ENCODE measurements at regions not wholly inside any gene's neighbourhood (a gene's known extent, or its start where the extent isn't known, plus 50 kb on each side); places are given as distances from the start of the nearest gene placed in this dataset.

- DNase-seq (ENCODE audit: extremely low read depth in 1 of 2, low read depth in 1 of 2), result no peak
These were observed 156.2 kb upstream of the ZMIZ1 start for GRCh38 chr10:78912361-78913218.

GRCh38 chr10:78913219-78914059, 155.3 kb upstream of the ZMIZ1 start:
- DNase-seq (ENCODE audit: extremely low read depth in 1 of 2, low read depth in 1 of 2), result no peak

DNA sequence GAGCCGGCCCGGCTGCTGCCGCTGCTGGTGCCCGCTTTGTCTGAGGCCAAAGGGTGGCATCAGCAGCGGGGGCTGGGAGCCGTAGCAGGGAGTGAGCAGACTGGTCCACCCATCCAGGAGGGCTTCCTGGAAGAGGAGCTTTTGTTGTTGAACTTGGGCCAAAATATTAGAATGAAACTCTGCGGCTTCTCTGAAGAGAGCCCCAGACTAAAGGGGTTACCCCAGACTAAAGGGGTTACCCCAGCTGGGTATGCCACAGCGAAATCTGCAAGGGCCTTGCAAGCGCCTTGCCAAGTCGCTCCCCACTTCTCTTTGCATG, 154.7 kb upstream of the ZMIZ1 start:
- DNase-seq (ENCODE audit: extremely low read depth in 1 of 2, low read depth in 1 of 2), result no peak

GRCh38 chr10:78914502-78915189, 154.1 kb upstream of the ZMIZ1 start:
- DNase-seq (ENCODE audit: extremely low read depth in 1 of 2, low read depth in 1 of 2), result no peak

GRCh38 chr10:78915190-78915518, 153.6 kb upstream of the ZMIZ1 start:
- no peak for DNase-seq (ENCODE audit: extremely low read depth in 1 of 2, low read depth in 1 of 2)

GRCh38 chr10:78916227-78916626, 152.5 kb upstream of the ZMIZ1 start:
- DNase-seq (ENCODE audit: extremely low read depth in 1 of 2, low read depth in 1 of 2), result no peak

GRCh38 chr10:78919181-78919966, 149.4 kb upstream of the ZMIZ1 start:
- no peak for DNase-seq (ENCODE audit: extremely low read depth in 1 of 2, low read depth in 1 of 2)

- no peak for DNase-seq (ENCODE audit: extremely low read depth in 1 of 2, low read depth in 1 of 2)
These were observed 148.8 kb upstream of the ZMIZ1 start for GRCh38 chr10:78920011-78920410.

DNA sequence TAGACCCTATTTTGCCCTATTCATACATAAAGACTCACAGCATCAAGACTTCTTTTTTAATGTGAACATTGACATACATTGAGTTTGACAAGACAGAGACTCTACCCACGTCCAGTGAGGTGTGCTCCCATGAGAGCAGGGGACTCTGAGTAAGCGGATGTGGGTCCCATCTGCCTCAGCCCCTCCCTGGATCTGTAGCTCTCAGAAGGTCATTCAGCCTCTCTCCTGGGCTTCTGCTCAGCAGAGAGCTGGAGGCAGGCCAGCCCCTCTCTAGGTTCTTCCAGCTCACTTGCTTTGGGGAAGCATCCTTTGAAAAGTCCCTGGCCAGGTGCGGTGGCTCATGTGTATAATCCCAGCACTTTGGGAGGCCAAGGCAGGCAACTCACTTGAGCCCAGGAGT, 146.9 kb upstream of the ZMIZ1 start:
- DNase-seq (ENCODE audit: extremely low read depth in 1 of 2, low read depth in 1 of 2), result no peak

GRCh38 chr10:78923647-78924318, 145.0 kb upstream of the ZMIZ1 start:
- DNase-seq (ENCODE audit: extremely low read depth in 1 of 2, low read depth in 1 of 2), result no peak

- no peak for DNase-seq (ENCODE audit: extremely low read depth in 1 of 2, low read depth in 1 of 2)
These were observed 144.3 kb upstream of the ZMIZ1 start for GRCh38 chr10:78924319-78925003.

DNA sequence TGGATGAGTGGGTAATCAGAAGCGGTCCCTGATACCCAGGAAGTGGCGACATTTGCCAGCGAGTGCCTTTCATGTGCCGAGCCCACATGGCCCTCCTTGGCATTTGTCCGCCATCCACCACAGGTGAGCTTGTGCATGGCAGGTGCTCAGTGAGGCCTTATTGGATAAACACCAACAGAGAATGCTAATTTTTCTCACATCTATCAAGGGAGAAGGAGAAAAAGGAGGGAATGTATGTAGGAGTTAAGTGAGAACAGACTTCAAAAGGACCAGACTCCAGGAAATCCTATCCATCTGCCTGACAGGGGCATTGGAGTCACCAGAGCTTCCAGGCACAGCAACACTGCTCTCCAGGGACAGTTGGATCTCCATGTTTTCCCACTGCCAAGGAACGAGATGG, 143.5 kb upstream of the ZMIZ1 start:
- no peak for DNase-seq (ENCODE audit: extremely low read depth in 1 of 2, low read depth in 1 of 2)

- DNase-seq (ENCODE audit: extremely low read depth in 1 of 2, low read depth in 1 of 2), result no peak
These were observed 142.9 kb upstream of the ZMIZ1 start for GRCh38 chr10:78925800-78926319.

- no peak for DNase-seq (ENCODE audit: extremely low read depth in 1 of 2, low read depth in 1 of 2)
These were observed 141.3 kb upstream of the ZMIZ1 start for GRCh38 chr10:78927257-78927995.

DNA sequence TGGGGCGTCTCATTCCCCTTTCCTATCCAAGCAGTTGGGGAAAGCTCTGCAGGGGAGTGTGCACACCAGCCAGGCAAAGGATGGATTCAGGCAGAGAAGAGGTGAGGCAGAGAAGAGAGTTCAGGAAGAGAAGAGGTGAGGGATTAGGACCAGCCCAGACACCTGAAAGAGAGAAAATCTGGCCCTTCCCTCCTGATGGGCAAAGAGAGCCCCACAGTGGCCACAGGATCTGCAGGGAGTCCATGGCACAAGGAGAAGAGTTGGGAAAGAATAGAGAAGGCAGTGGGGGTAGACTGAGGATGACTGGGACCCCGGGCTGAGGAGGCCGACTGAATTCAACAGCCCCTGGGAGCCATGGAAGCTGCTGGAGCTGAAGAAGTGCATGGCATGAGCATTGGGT, 140.4 kb upstream of the ZMIZ1 start:
- no peak for DNase-seq (ENCODE audit: extremely low read depth in 1 of 2, low read depth in 1 of 2)

DNA sequence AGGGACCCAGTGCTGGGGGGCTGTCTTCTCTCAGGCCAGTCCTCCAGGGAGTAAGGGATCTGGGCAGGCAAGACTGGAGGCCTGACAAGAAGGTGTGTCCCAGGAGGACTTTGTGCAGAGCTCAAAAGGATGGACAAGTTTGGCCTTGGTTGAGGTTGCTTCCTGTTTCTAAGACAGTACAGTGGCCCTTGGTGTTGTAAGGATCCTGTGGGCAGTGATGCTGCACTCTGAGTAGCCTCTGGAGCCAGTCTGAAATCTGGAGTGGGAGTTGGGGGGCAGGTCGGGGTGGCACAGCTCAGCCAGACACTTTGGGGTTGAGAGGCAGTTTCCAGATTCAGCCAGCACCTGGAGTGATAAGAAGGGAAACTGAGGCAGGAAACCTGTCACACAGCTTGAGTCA, 139.2 kb upstream of the ZMIZ1 start:
- no peak for DNase-seq (ENCODE audit: extremely low read depth in 1 of 2, low read depth in 1 of 2)

GRCh38 chr10:78931321-78932053, 137.3 kb upstream of the ZMIZ1 start:
- DNase-seq (ENCODE audit: extremely low read depth in 1 of 2, low read depth in 1 of 2), result no peak

GRCh38 chr10:78932054-78932386, 136.7 kb upstream of the ZMIZ1 start:
- no peak for DNase-seq (ENCODE audit: extremely low read depth in 1 of 2, low read depth in 1 of 2)
